GM12892 (cell line): ENCODE measurements at regions not wholly inside any gene's neighbourhood (a gene's known extent, or its start where the extent isn't known, plus 50 kb on each side); places are given as distances from the start of the nearest gene placed in this dataset.
"Not testable (repeated sequence)": the region's sequence is repeated elsewhere in the genome, so short reads cannot be mapped to it uniquely, and the experiment has no call there.

ENCODE experiments used
- DNase-seq: peaks from one replicate; pipeline ENCODE4 v3.0.0; 2011; ENCODE audit not compliant: insufficient read length
- FAIRE-seq: peaks from 2 replicates; lab custom pipeline; 2011; peaks lifted over from hg19 to GRCh38; lab: Jason Lieb, UNC
- POLR2A ChIP-seq: IDR thresholded peaks from 2 replicates; pipeline ENCODE4 v1.6.1; 2011; ENCODE audit warnings: low read depth, low read length, control low read depth
- POLR2AphosphoS5 ChIP-seq: IDR thresholded peaks from 2 replicates; pipeline ENCODE4 v1.6.1; 2011; ENCODE audit warnings: low read depth, low read length, control low read depth
- TAF1 ChIP-seq: IDR thresholded peaks from 2 replicates; pipeline ENCODE4 v1.6.1; 2011; ENCODE audit warnings: low read depth, mild to moderate bottlenecking, control low read depth, low read length, borderline replicate concordance

- TF ChIP-seq TAF1 (no peak), POLR2A (no peak), POLR2AphosphoS5 (no peak)
- FAIRE-seq: no peak
- no peak for DNase-seq
Measured at GRCh38 chr6:68173616-68174015, 461.5 kb upstream of the ADGRB3 start.

DNA sequence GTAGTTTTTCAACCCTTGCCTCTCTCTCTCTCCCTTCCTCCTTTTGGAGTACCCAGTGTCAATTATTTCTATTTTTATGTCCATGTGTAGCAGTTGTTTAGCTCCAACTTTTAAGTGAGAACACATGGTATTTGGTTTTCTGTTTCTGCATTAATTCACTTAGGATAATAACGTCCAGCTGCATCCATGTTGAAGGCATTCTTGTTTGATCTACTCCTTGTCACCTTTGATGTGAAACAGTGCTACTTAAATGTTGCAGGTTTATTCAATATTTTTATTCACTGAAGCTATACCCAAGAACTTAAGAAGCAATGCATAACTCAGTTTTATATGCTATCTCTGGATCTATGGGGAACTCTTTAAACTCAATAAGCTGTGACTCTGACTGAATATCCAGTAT is 465.2 kb upstream of the ADGRB3 start:
- FAIRE-seq (no peak), DNase-seq (no peak)

DNA sequence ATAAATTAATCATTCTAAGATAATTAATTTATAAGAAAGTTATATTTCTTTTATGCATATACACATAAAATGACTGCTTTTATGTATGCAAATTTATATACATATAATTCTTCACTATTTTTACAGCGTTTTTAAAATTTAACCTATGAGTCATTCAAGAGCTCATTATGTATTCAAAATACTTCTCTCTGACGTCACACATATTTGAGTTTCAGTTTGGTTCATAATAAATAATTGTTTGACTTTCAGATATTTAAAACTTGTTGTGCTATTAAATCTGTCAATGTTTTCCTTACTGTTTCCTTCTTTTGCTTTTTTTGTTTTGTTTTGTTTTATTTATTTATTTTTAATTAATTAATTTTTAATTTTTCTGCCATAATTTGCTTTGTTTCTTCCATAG is 467.5 kb upstream of the ADGRB3 start:
- TF ChIP-seq TAF1 (no peak), POLR2A (no peak), POLR2AphosphoS5 (no peak)
- DNase-seq: no peak
- no peak for FAIRE-seq

More for the DNA sequence above, 465.2 kb upstream of the ADGRB3 start:
- TF ChIP-seq POLR2AphosphoS5: no peak
- no peak for TF ChIP-seq TAF1
- TF ChIP-seq POLR2A: no peak

GRCh38 chr6:68160812-68161211 is 474.3 kb upstream of the ADGRB3 start:
- FAIRE-seq: not testable (repeated sequence)

DNA sequence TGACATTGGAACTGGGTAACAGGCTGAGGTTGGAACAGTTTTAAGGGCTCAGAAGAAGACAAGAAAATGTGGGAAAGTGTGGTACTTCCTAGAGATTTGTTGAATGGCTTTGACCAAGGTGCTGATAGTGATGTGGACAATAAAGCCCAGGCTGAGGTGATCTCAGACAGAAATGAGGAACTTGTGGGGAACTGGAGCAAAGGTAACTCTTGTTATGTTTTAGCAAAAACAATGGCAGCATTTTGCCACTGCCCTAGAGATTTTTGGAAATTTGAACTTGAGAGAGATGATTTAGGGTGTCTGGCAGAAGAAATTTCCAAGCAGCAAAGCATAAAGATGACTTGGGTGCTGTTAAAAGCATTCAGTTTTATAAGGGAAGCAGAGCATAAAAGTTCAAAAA is 474.7 kb upstream of the ADGRB3 start:
- no peak for FAIRE-seq
- no peak for DNase-seq
- TF ChIP-seq POLR2AphosphoS5 (no peak), POLR2A (no peak), TAF1 (no peak)

More at GRCh38 chr6:68160812-68161211, 474.3 kb upstream of the ADGRB3 start:
- DNase-seq: not testable (repeated sequence)

DNA sequence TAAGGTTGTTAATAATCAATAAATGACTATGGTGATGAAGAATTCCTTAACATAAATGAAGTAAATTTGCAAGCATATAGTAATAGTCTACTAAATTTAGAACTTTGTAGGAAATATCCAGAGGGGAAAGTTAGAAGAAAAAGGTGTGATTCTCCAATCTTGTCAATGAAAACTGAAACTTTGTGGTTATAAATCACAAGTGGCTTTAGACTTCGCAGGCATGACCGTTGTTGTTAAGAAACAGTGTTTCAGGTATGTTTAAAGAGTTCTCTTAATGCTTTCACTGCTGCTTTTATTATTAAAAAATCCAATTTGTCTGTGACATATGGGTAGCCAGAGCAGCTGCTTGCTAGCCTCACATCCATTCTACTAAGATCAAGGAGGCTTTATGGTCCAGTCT is 475.6 kb upstream of the ADGRB3 start:
- FAIRE-seq (no peak), DNase-seq (no peak)
- TF ChIP-seq POLR2AphosphoS5: no peak

GRCh38 chr6:68158256-68158655 is 476.8 kb upstream of the ADGRB3 start:
- DNase-seq (no peak), FAIRE-seq (no peak)
- TF ChIP-seq TAF1 (no peak), POLR2A (no peak), POLR2AphosphoS5 (no peak)

- TF ChIP-seq TAF1 (no peak), POLR2AphosphoS5 (no peak), POLR2A (no peak)
- DNase-seq (no peak), FAIRE-seq (no peak)
Measured at GRCh38 chr6:68144667-68145066, 490.4 kb upstream of the ADGRB3 start.

DNA sequence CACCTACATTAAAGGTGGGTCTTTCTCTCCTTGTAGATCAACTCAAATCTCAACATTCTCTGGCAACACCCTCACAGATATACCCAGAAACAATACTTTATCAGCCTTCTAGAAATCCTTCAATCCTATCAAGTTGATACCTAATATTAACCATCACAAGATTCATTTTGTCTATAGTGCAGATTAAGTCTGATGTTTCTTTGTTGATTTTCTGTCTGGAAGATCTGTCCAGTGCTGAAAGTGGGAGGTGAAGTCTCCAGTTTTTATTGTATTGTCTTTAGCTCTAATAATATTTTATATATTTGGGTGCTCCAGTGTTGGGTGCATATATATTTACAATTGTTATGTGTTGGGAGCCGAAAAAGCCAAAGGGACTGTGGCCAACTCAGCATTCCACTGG is 493.9 kb upstream of the ADGRB3 start:
- no peak for FAIRE-seq
- DNase-seq: no peak
- TF ChIP-seq POLR2AphosphoS5: no peak
- no peak for TF ChIP-seq TAF1
- TF ChIP-seq POLR2A: no peak

DNA sequence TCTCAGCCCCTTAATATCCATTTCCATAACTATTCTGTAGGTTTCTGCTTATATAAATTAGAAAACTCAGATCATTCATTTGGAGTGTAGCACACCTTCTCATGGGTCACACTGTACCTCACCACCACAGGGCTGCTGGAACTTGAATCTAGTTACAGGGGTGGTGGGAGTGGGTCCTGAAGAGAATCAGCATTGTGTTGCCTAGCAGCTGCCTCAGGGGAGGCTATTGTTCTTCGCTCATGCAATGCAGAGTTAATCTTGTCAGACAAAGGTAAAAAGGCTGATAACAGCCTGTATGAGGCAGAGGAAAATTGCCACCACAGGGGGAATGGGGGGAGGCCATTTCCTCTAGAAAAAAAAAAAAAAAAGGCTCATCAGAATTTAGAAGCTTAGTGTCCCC is 496.0 kb upstream of the ADGRB3 start:
- FAIRE-seq (no peak), DNase-seq (no peak)
- no peak for TF ChIP-seq TAF1
- TF ChIP-seq POLR2AphosphoS5: no peak
- TF ChIP-seq POLR2A: no peak

- FAIRE-seq (no peak), DNase-seq (no peak)
- TF ChIP-seq POLR2A: no peak
- TF ChIP-seq POLR2AphosphoS5: no peak
- TF ChIP-seq TAF1: no peak
Measured at GRCh38 chr6:68134796-68135195, 500.3 kb upstream of the ADGRB3 start.

- TF ChIP-seq POLR2AphosphoS5: no peak
- no peak for TF ChIP-seq POLR2A
- TF ChIP-seq TAF1: no peak
- no peak for DNase-seq
- no peak for FAIRE-seq
Measured at GRCh38 chr6:68128211-68128610, 506.9 kb upstream of the ADGRB3 start.

DNA sequence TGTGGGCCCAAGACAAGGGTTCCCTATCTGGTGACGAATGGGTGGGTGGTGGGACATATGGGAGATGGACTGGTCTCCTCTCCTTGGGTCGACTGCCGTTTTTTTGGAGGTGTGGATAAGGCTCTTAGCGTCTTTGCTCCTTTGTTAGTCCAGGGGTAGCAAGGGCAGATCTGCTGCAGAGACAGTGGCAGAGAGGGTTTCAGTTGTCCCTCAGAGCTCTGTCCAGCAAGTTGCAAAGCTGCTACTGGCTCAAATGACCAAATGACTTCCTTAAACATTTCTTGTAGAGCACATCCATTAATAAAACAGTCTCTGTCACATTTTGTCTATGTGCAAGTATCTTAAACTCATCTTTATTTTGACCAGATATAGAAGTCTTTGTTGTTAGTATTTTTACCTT is 508.0 kb upstream of the ADGRB3 start:
- no peak for TF ChIP-seq POLR2AphosphoS5
- no peak for TF ChIP-seq TAF1
- no peak for TF ChIP-seq POLR2A
- DNase-seq: no peak
- FAIRE-seq: no peak

DNA sequence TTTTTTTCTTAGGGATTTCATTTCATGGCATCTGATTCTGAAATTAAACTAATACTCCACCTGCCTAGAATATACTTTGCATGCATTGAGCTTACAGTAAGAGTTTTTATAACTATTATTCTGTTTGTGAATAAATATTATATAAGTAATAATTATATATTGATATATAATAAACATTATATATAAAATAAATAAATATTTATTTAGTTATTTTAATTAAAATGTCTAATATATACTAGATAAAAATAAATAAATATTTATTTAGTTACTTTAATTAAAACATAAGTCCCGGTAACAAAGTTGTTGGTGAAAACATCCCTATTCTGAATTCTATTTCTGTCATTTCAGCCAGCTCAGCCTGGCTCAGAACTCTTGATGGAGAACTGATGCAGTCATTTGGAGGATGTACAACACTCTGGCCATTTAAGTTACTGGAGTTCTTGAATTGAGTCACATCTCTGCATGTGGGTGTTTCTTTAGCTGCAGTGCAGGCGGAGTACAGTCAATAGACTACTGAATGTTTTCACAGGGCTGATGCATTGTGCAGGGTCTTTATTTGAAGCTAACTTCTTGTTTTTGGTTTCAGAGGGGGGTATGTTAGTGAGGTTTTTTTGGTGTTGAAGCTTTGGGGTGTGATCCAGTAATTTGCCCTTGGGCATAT is 508.9 kb upstream of the ADGRB3 start:
- DNase-seq (no peak), FAIRE-seq (peak; percentile 33)
- TF ChIP-seq POLR2A: no peak
- no peak for TF ChIP-seq POLR2AphosphoS5
- no peak for TF ChIP-seq TAF1

DNA sequence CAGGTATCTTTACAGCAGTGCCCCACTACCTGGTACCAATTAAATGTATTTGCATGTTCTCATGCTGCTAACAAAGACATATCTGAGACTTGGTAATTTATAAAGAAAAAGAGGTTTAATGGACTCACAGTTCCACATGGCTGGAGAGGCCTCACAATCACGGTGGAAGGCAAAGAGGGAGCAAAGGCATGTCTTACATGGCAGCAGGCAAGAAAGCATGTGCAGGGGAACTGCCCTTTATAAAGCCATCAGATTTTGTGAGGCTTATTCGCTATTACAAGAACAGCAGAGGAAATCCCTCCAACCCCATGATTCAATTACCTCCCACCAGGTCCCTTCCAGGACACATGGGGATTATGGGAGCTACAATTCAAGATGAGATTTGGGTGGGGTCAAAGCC is 512.1 kb upstream of the ADGRB3 start:
- DNase-seq, FAIRE-seq: not testable (repeated sequence)
